Right cardiac atrium (tissue), 5 donors: ENCODE measurements at regions not wholly inside any gene's neighbourhood (a gene's known extent, or its start where the extent isn't known, plus 50 kb on each side); places are given as distances from the start of the nearest gene placed in this dataset.

Source experiments
- ATAC-seq, 2 donors: fragments of 200-7000 bp; cut with Tn5 transposase; one replicate each; pipeline versions ENCODE4 v1.8.0 to v1.9.1; 2020; ENCODE audit warnings: moderate library complexity in 2 of 2, mild to moderate bottlenecking in 1 of 2
- DNase-seq, 3 donors: peaks; one replicate each; pipeline ENCODE4 v3.0.0-alpha.2; 2020
- H3K27ac ChIP-seq: one replicate; pipeline ENCODE4 v1.5.1; 2013; ENCODE audit warnings: mild to moderate bottlenecking, low read length, control low read depth, moderate library complexity
- H3K27me3 ChIP-seq: one replicate; pipeline ENCODE4 v1.6.1; 2013; ENCODE audit not compliant: control insufficient read depth, insufficient read depth
- H3K4me1 ChIP-seq: one replicate; pipeline ENCODE4 v1.6.1; 2013; ENCODE audit warnings: low read length; ENCODE audit not compliant: control insufficient read depth, insufficient read depth
- H3K4me3 ChIP-seq: one replicate; pipeline ENCODE4 v1.5.1; 2013; ENCODE audit warnings: low read length, control low read depth
- H3K9me3 ChIP-seq: one replicate; pipeline ENCODE4 v1.6.1; 2013; ENCODE audit warnings: low read length; ENCODE audit not compliant: control insufficient read depth
- WGBS: extraction: QIAGEN DNeasy Blood & Tissue Kit; methylation state at CpG from one replicate; pipeline ENCODE4 v1.1.7; 2013; 5-methylcytosine and 5-hydroxymethylcytosine counted together
- intact Hi-C, 4 donors: fragments of 100-400 bp; cut with DNase I; formaldehyde crosslinking; loops; one replicate each; pipeline versions ENCODE4 v1.11.0 to v1.14.0; 2022 to 2023
- donor health status: healthy with polysubstance abuse.
- donor health status: DM: no; HTN: yes; CAD: no.
- donor health status: DM: no; HTN: no; CAD: no.
- donor health status: DM: no; HTN: yes; CAD: no; lungs with severe emphysema.
- donor health status: DM: yes; HTN: yes; CAD: no.

GRCh38 chr6:2552526-2553154 lies 198.1 kb downstream of the MYLK4 start:
- ATAC-seq (no peak), DNase-seq (no peak)
- H3K9me3 ChIP-seq = no peaks in the 10 kb centered on the region
- H3K27ac ChIP-seq = no peak overlapping the region
- peaks cover 1% of the 10 kb centered on the region for H3K4me1 ChIP-seq
- no peaks in the 10 kb centered on the region for H3K27me3 ChIP-seq
- intact Hi-C loops = no loop called here
- 58% methylated on average over 10 of the region's 10 CpGs for WGBS
- no peak overlapping the region for H3K4me3 ChIP-seq

- Histone ChIP-seq H3K4me3 (no peak overlapping the region), H3K27me3 (no peaks in the 10 kb centered on the region), H3K9me3 (no peaks in the 10 kb centered on the region), H3K4me1 (peaks cover 1% of the 10 kb centered on the region), H3K27ac (no peak overlapping the region)
- intact Hi-C loops = no loop called here
- DNase-seq = no peak
- 78% methylated on average over 3 of the region's 3 CpGs for WGBS
- ATAC-seq = no peak
Measured at GRCh38 chr6:2551705-2552104, 199.0 kb downstream of the MYLK4 start.

GRCh38 chr6:2550247-2550646 lies 200.5 kb downstream of the MYLK4 start:
- Histone ChIP-seq H3K4me3 (no peak overlapping the region), H3K9me3 (no peaks in the 10 kb centered on the region), H3K27me3 (no peaks in the 10 kb centered on the region), H3K27ac (no peak overlapping the region), H3K4me1 (peaks cover 1% of the 10 kb centered on the region)
- ATAC-seq (no peak), DNase-seq (no peak)
- 82% methylated on average over 4 of the region's 4 CpGs for WGBS
- intact Hi-C loops = no loop called here

DNA sequence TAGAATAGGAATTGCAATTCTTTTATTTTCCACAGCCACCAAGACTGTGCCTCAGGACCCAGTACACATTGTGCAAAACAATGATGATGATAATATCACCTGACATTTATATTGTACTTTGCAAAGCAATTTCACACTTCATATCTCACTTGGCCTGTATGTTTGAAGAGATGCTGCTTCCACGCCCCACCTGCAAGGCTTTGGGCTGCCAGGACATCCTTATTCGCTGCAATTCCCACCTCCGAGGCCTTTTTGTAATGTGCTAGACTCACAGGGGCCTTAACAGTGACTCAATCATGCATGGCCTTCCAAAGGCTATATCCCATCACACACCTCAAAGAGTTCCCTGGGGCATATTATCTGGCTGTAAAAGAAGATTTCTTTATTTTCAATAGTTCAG lies 200.9 kb downstream of the MYLK4 start:
- Histone ChIP-seq H3K4me1 (peaks cover 1% of the 10 kb centered on the region), H3K27me3 (no peaks in the 10 kb centered on the region), H3K4me3 (no peak overlapping the region), H3K9me3 (no peaks in the 10 kb centered on the region), H3K27ac (no peak overlapping the region)
- intact Hi-C loops = no loop called here
- ATAC-seq (no peak), DNase-seq (no peak)
- 58% methylated on average over 3 of the region's 3 CpGs for WGBS

DNA sequence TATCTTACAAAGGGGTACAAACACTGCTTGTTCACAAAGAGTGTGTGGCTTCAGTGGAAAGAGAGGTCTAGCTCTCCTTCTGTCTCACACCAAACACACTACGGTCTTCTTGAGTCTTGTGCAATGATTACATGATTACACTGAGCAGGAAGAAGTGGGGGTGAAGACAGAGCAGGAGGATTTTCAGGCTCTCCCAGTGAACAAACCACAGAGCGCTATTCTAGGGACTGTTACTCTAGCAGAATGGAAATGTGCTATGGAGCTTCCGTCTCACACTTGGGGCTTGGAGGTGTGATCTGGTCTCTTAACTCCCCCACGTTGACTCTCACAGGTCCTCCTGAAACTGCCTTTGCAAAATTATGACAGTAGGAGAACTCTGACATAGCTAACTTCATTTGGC lies 203.4 kb downstream of the MYLK4 start:
- Histone ChIP-seq H3K27ac (no peak overlapping the region), H3K9me3 (no peaks in the 10 kb centered on the region), H3K4me1 (peaks cover 1% of the 10 kb centered on the region), H3K27me3 (no peaks in the 10 kb centered on the region), H3K4me3 (no peak overlapping the region)
- intact Hi-C loops = no loop called here
- WGBS = 82% methylated on average over 4 of the region's 4 CpGs
- no peak for ATAC-seq
- no peak for DNase-seq

DNA sequence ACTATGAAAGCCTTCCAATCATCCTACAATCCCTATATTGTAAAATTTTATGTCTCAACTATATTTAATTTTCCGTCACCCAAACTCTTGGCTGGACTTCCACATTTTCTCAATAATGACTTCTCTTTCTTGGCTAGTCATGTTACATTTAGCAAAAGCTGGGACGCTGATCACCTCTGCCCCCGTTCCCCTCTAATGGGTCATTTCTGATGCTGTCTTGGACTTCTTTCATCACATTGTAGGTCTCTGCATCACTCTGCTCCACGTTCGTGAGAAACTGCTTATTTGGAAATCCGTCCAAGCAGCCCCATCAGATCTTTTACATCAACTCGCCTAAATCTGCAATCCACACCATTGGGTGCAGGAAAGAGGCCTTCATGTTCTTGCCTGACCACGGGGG lies 203.8 kb downstream of the MYLK4 start:
- Histone ChIP-seq H3K9me3 (no peaks in the 10 kb centered on the region), H3K4me1 (peaks cover 1% of the 10 kb centered on the region), H3K4me3 (no peak overlapping the region), H3K27ac (no peak overlapping the region), H3K27me3 (no peaks in the 10 kb centered on the region)
- DNase-seq (no peak), ATAC-seq (no peak)
- intact Hi-C loops = no loop called here
- 75% methylated on average over 8 of the region's 8 CpGs for WGBS

GRCh38 chr6:2545383-2546038 lies 205.2 kb downstream of the MYLK4 start:
- Histone ChIP-seq H3K27ac (no peak overlapping the region), H3K4me1 (peaks cover 1% of the 10 kb centered on the region), H3K9me3 (no peaks in the 10 kb centered on the region), H3K4me3 (no peak overlapping the region), H3K27me3 (no peaks in the 10 kb centered on the region)
- intact Hi-C loops = no loop called here
- DNase-seq (no peak), ATAC-seq (no peak)
- 76% methylated on average over 6 of the region's 6 CpGs for WGBS

DNA sequence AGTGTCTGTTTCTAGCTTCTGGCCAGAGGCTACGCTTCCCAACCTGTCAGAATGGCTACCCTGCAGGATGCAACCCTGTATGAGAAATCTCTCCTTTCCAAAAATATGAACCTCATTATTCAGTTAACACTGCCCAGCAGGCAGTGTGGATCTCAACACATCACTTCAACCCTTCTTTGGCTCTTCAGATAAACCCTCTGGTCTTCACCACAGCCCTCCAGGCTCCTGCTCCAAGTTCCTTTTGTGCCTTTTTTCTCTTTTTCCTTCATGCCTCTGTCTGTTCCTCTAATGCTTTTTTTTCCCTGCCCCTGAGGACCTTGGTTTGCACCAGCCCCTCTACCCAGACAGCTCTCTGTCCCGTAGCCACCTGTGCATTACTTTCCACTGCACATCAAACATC lies 207.4 kb downstream of the MYLK4 start:
- intact Hi-C loops = no loop called here
- Histone ChIP-seq H3K27me3 (no peaks in the 10 kb centered on the region), H3K4me3 (no peak overlapping the region), H3K9me3 (no peaks in the 10 kb centered on the region), H3K4me1 (no peaks in the 10 kb centered on the region), H3K27ac (no peak overlapping the region)
- DNase-seq (no peak), ATAC-seq (no peak)
- 92% methylated on average over 2 of the region's 2 CpGs for WGBS

GRCh38 chr6:2542858-2543218 lies 207.9 kb downstream of the MYLK4 start:
- no peak overlapping the region for H3K4me3 ChIP-seq
- intact Hi-C loops = no loop called here
- no peaks in the 10 kb centered on the region for H3K4me1 ChIP-seq
- 80% methylated on average over 4 of the region's 4 CpGs for WGBS
- no peaks in the 10 kb centered on the region for H3K27me3 ChIP-seq
- DNase-seq = no peak
- peak in 1 of 2 donors; percentile 55 for ATAC-seq
- H3K27ac ChIP-seq = no peak overlapping the region
- H3K9me3 ChIP-seq = no peaks in the 10 kb centered on the region

DNA sequence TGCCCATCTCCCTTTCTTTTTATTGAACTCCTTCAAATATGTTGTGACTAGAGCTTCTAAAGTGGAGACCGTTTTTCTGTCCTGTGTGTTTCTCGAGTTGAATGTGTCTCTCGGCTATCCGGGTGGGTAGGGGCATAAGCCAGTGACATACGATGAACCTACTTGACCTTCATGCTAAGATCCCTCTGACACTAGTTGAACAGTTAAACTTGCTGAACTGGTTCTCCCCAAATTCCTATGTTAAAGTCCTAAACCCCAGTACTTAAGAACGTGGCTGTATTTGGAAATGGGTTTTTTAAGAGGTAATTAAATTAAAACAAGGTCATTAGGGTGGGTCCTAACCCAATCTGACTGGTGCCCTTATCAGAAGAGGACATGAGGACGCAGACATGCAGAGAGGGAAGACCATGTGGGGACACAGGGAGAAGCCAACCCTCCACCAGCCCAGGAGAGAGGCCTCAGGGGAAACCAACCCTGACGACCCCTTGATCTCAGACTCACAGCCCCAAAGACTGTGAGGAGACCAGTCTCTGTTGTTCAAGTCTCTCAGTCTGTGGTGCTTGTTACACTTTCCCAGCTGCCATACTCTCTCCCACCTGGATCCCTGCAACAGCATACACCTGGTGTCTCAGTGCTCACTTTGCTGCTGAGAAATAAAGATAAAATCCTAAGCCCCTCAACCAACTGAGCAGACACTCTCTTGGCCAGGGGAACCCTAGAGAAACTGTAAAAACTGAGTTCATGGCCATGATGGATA lies 208.4 kb downstream of the MYLK4 start:
- Histone ChIP-seq H3K4me1 (no peaks in the 10 kb centered on the region), H3K27me3 (no peaks in the 10 kb centered on the region), H3K9me3 (no peaks in the 10 kb centered on the region), H3K27ac (no peak overlapping the region), H3K4me3 (no peak overlapping the region)
- WGBS = 77% methylated on average over 8 of the region's 8 CpGs
- ATAC-seq (no peak), DNase-seq (no peak)
- intact Hi-C loops = no loop called here

GRCh38 chr6:2536451-2536850 lies 214.3 kb downstream of the MYLK4 start:
- WGBS = 62% methylated on average over 6 of the region's 6 CpGs
- Histone ChIP-seq H3K4me3 (no peak overlapping the region), H3K4me1 (no peaks in the 10 kb centered on the region), H3K27ac (no peak overlapping the region), H3K9me3 (no peaks in the 10 kb centered on the region), H3K27me3 (no peaks in the 10 kb centered on the region)
- DNase-seq (no peak), ATAC-seq (no peak)
- intact Hi-C loops = no loop called here
